ENCODE measurements at regions not wholly inside any gene's neighbourhood (a gene's known extent, or its start where the extent isn't known, plus 50 kb on each side); places are given as distances from the start of the nearest gene placed in this dataset.
A peak's percentile ranks its signal among the peaks of the same experiment; 100 is the strongest.
"Not testable (repeated sequence)": the region's sequence is repeated elsewhere in the genome, so short reads cannot be mapped to it uniquely, and the experiment has no call there.

- no peak for DNase-seq (ENCODE audit: low read depth)
Measured at GRCh38 chr22:49466878-49467595, 360.6 kb downstream of the BRD1 start.

GRCh38 chr22:49464037-49464436 lies 363.6 kb downstream of the BRD1 start:
- no peak for DNase-seq (ENCODE audit: low read depth)

- DNase-seq (ENCODE audit: low read depth), result peak; percentile 60
Measured at GRCh38 chr22:49462795-49463194, 364.9 kb downstream of the BRD1 start.

- no peak for DNase-seq (ENCODE audit: low read depth)
Measured at GRCh38 chr22:49462291-49462690, 365.4 kb downstream of the BRD1 start.

GRCh38 chr22:49461674-49462073 lies 366.0 kb downstream of the BRD1 start:
- no peak for DNase-seq (ENCODE audit: low read depth)

- DNase-seq (ENCODE audit: low read depth), result no peak
Measured at GRCh38 chr22:49460592-49461281, 366.9 kb downstream of the BRD1 start.

- DNase-seq (ENCODE audit: low read depth), result no peak
Measured at GRCh38 chr22:49460091-49460490, 367.6 kb downstream of the BRD1 start.

- no peak for DNase-seq (ENCODE audit: low read depth)
Measured at GRCh38 chr22:49458708-49459099, 369.0 kb downstream of the BRD1 start.

- DNase-seq (ENCODE audit: low read depth), result no peak
Measured at GRCh38 chr22:49457946-49458707, 369.5 kb downstream of the BRD1 start.

GRCh38 chr22:49457146-49457545 lies 370.5 kb downstream of the BRD1 start:
- DNase-seq (ENCODE audit: low read depth), result no peak

GRCh38 chr22:49455595-49455994 lies 372.1 kb downstream of the BRD1 start:
- no peak for DNase-seq (ENCODE audit: low read depth)

GRCh38 chr22:49454726-49455125 lies 372.9 kb downstream of the BRD1 start:
- no peak for DNase-seq (ENCODE audit: low read depth)

GRCh38 chr22:49453771-49454170 lies 373.9 kb downstream of the BRD1 start:
- no peak for DNase-seq (ENCODE audit: low read depth)

GRCh38 chr22:49453019-49453418 lies 374.7 kb downstream of the BRD1 start:
- DNase-seq (ENCODE audit: low read depth), result not testable (repeated sequence)

- DNase-seq (ENCODE audit: low read depth), result no peak
Measured at GRCh38 chr22:49452362-49452946, 375.2 kb downstream of the BRD1 start.

GRCh38 chr22:49451070-49451840 lies 376.4 kb downstream of the BRD1 start:
- DNase-seq (ENCODE audit: low read depth), result no peak

GRCh38 chr22:49450498-49450897 lies 377.2 kb downstream of the BRD1 start:
- no peak for DNase-seq (ENCODE audit: low read depth)

GRCh38 chr22:49449811-49450446 lies 377.7 kb downstream of the BRD1 start:
- no peak for DNase-seq (ENCODE audit: low read depth)

- DNase-seq (ENCODE audit: low read depth), result no peak
Measured at GRCh38 chr22:49449377-49449776, 378.3 kb downstream of the BRD1 start.

GRCh38 chr22:49448526-49448925 lies 379.1 kb downstream of the BRD1 start:
- DNase-seq (ENCODE audit: low read depth), result no peak

GRCh38 chr22:49447837-49448236 lies 379.8 kb downstream of the BRD1 start:
- DNase-seq (ENCODE audit: low read depth), result no peak
